Muscle of arm (tissue), 1 donor: ENCODE measurements at regions not wholly inside any gene's neighbourhood (a gene's known extent, or its start where the extent isn't known, plus 50 kb on each side); places are given as distances from the start of the nearest gene placed in this dataset.

Experiments used
- DNase-seq: peaks from one replicate; pipeline ENCODE4 v3.0.0-alpha.2; 2013

DNA sequence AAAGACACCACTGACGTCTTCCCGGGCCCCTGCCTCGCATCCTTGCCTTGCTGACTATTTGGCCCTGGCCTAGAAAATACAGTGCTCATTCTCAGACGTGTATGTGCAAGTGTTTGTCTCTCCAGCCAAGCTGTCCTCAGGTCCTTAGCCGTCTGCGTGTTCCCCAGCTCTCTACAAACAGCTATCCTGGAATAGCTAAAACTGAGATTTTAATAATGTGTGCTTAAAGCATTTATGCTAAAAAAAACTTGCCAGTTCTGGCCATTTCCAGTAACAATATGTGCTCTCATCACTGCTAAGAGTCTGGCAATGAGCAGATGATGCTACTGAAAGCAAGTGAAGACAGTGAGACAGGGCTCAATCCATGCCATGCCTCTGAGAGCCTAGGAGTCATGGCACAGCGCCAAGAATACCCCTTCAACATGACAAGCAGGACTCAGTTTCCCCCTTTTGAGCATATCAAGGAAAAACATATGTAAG is 55.7 kb downstream of the IRF2BP2 start:
- DNase-seq: no peak

DNA sequence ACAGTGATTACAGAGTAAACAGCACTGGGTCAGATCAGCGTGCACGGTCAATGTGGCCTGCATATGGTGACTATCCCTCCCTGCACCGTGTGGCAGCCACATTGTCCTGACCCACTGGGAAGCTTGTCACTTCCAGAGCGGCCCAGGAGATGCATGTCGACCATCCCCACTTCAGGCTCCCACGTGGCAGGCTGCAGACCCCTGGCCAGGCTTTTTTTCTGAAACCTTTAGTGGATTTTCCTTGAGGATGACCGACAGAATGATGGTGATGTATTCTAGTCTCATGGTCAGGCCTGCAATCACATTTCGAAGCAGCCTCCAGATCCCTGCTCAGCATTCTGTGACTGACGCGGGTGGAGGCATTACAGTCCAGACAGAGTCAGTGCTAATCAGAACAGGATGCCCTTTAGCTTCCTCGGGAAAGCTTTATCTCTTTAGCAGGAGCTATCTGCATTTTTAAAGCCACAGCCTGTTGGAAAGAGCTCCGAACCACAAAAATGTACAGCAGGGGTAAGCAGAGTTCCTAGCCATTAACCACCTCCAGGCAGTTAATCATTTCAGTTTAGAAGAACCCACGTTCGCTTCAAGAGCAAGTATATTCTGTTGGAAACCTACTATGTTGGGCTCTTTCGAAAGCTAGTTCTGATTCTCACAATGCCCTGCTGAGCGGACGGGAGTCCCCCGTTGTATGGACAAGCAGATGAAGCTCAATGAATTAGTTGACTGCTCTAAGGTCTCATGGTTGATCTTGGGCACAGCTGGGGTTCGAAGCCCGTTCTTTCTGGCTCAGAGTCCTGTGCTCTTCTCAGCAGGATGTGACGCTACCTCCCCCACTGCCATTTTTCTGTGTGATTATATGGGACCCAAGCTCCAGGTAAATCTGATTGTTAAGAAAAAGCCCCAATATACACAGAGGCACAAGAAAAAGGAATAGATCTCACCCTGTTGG is 56.5 kb downstream of the IRF2BP2 start:
- DNase-seq: no peak

DNA sequence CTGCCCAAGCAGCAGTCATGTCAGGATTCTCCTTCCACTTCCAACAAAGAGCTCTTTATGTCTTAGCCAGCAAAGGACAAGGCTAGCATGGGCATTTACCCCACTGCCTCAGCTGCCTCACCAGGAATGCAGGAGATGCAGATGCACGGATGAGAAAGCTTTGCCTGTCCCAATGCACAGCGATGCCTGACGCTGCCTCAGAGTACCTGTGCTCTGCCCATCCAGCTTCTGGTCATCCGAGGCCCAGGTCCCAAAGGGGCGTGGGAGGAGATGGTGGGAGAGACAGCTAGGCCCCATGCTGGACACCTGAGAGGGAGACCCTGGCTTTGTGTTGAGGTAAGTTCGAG is 59.0 kb downstream of the IRF2BP2 start:
- no peak for DNase-seq

DNA sequence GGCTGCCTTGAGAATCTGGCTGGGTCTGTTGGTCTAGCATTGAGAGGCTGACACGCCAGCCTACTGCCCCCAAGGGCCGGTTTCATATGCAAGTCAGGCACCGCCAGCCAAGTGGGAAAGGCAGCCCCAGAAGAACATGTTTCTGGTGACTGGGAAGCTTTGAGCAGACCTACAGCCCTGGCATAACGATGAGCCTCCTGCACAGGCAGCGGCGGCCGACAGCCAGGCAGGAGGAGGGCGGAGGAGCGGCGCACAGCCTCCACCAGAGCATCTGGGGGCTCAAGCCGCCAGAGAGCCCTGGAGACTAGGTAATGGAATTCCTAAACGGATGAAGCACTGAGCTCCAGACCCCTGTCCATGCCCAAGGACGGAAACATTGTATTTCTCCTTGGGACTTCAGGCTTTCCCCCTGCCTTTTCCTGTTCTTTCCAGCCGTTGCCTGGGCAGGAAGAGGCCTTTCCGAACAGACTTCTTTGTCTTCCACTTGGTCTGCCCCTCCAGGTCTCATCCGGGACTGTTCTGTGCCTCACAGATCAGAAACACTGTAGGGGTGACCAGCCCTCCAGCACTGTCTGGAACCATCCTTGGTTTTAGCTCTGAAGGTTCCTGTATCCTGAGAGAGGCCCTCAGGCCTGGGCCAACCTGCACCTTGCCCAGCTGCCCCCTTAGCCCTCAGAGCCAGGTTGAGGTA is 59.5 kb downstream of the IRF2BP2 start:
- DNase-seq: no peak

DNA sequence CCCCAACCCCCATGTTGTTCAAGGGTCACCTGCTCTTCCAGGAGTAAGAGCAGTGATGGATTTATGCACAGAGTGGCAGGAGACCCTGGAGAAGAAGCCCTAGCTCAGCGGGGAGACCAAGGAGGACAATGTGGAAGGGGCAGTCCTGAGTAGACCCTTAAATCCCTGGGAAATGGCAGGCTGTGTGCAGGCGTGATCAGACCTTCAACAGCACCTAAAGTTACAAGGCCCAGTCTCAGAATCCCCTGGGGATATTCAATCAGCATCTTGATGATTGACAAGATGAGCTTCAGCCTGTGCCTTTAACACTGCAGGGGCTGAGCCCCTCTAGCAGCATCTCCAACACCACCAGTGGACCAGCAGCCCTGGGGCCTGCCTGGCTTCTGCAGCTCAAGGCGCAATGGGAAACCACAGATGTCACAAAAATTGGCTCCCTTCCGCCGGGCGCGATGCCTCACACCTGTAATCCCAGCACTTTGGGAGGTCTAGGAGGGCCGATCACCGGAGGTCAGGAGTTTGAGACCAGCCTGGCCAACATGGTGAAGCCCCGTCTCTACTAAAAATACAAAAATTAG is 60.4 kb downstream of the IRF2BP2 start:
- no peak for DNase-seq

DNA sequence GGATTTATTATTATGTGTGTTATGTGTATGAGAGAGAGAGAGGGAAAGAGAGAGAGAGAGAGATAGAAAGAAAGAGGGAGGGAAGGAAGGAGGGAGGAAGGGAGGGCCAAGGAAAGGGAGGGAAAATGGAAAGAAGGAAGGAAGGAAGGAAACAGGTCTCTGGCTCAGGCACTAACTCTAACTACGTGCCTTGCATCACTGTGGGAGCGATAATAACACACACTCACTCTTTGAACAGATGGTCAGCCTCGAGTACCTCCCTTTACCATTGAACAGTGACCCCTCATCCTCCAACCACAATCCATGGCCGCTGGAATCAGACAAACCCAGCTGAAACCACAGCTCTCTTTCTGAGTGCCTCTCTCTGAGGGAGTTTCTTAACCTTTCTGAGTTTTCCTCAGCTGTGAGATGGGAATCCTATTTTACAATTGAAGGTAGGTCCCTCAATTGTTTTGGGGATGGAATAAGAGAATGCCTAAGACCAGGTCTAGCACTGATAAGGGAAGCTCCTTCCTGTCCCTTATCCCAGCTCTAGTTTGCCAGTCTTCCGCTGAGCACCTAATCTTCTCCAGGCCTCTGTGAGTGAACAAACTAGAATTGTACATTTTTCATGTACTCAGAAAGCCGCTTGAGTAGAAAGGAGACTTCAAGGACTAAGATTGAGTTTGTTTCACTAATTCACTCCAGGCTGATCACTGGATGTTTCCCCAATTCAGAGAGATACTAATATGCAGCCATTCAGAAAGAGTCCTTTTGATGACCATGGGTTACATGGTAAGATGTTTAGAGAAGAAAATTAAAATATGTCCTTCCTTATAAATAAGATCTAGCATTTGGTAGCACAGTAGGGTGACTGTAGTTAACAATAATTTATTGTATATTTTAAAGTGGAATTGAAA is 62.8 kb downstream of the IRF2BP2 start:
- DNase-seq: no peak

DNA sequence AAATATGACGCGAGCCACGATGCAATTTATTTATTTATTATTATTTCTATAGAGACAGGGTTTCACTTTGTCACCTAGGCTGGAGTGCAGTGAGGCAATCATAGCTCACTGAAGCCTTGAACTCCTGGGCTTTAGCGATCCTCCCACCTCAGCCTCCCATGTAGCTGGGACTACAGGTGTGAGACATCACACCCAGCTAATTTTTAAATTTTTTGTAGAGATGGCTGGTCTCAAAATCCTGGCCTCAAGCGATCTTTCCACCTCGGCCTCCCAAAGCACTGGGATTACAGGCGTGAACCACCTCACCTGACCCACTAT is 63.6 kb downstream of the IRF2BP2 start:
- no peak for DNase-seq

DNA sequence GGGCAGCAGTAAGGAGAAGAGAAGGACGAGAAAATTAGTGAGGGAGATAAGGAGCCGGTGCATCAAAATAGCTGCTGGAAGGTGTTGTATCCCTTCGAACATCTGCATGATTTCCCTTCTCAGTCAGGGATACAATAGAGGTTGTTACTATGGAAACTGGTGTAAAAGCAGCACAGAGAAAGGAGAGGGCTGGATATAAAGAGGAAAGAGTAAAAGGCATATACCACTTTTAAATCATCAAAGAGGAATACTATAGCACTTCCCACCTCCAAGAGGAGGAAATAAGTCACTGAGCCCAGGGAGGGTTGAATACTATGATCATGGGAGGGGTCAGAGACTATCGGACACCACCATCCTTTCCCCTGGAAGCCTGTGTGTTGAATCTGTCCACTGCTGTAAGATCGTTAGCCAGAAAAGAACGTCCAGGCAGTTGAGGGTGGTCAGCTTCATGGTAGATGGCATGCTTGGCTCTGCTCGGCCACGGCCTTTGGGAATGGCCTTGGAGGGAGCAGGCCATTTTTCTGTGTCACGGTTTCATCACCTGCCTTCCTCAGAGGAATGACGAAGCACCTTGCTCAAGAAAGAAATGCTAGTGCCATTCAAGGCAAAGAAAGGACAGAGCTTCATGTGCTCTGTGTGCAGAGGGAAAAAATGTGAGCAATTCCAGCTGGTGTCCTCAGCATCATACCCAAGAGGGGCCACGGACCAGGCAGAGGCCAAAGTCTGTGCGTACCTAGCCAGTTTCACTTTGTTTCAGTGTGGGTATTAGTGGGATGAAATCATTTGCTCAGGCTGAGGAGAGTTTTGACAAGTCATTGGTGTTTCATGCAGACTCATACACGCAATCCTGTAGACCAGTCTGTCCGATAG is 64.2 kb downstream of the IRF2BP2 start:
- no peak for DNase-seq

DNA sequence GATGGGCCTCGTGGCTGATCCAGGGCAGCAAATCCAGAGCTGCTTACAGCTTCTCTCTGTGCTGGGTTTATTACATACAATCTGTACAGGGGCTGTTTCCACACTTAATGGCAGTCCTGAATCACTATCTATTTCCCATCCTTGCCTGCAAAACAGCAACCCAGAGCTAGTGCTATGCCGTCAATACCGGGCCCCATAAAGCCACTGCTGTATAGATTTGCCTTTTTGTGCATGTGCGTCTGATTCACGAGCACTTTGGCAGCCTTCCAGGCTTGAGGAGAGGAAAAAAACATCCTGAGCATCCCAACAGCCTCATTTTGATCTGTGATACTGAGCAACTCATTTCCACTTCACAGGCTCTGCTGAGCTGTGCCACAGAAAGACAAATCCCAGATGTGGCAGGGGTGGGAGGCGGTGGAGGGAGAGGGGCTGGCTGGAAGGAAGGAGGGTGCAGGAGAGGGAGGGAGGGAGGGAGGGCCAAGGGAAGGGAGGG is 65.2 kb upstream of the TARBP1 start:
- DNase-seq: peak; percentile 92

DNA sequence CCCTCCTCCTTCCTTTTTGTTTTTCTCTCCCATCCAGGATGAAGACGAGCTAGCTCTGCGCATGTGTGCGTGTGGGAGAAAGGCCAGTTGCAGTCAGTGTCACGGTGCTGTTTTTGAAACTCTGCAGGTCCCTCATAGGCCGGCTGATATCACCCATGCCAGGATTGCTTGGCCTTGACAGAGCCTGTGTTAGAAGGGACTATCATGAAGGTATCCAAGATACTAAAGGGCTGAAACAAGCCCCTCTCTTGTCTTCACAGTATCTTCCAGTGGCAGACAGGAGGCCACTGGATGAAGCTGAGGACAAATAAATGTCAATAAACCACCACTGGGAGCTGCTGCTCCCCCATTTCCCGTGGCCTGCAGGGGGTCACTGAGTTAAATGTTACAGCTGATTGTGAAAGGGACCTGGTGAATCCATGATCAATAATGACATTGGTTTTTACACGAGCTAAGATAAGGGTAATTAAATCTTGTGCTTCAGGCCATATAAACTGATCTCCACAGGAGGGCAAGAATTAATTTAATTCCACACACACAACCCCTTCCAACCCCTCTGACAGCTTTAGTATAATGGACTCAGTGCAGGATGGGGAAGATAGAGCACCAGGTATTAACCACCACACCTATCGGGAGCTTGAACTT is 64.6 kb upstream of the TARBP1 start:
- no peak for DNase-seq

DNA sequence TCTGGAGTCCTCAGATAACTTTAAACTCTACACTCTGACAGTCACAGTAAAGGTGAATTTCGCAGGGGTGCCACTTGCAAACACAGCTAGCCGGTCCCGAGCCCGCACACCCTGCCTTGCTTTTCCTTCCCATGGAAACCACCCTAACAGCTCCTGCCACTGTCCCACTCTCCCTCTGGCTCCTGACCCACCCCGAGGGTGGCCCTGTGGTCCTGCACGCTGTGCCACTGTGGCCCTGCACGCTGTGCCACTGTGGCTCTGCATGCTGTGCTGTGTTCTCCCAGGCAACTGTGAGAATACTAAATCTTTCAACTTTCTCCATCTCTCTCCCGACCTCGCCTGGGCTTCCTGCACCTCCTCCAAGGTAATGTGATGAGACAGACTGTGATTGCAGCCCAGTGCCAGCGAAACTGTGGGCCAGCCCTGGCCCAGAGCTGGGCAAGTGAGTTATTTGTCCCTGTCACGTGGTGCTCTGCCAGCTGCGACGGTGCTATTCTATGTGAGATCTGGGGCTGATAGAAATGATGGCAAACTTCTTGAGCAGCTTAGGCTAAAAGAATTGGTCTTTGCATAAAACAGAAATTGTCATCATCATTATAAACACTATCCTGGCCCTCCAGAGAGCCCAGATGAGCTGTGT is 63.4 kb upstream of the TARBP1 start:
- no peak for DNase-seq

DNA sequence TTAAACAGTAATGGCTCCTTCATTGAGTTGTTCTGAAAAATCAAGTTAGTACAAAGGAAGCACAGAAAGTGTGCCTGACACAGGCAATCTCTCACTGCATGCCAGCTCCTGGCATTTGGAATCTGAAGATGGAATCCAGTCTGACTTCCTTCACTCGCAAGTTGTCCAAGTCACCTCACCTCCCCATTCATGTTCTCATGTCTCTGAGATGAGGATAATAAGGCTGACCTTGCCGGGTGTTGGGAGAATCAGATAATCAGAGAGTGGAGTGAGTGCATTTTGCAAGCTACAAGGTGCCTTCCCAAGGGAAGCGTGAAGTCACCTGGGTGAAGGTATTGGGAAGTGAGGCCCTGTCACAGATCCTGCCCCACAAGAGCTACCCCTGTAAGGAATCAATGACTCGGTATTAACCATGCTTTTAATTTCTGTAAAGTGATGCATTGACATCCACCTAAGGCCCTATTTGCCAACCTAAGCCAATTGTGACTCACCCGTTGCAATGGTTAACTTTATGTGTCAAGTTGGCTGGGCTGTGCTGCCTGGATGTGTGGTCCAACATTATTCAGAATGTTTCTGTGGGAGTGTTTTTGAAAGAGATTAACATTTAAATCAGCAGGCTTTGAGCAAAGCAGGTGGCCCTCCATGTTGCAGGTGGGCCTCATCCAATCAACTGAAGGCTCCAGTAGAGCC is 62.5 kb upstream of the TARBP1 start:
- DNase-seq: no peak

DNA sequence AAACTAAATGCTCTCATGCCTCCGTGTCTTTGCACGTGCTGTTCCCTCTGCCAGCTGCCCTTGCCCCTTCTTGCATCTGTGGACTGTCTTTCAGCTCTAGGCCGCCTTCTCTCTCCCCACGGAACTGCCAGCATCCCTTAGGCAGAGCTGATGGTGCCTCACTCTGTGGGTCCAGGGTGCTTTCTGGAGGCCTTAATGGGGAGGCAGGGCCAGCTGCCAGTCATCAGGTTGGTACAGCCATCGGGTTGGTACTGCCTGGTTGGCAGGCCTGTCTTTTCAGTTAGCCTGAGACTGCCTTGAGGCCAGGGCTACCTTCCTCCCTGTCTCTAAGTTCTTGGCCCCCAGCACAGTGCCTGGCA is 61.4 kb upstream of the TARBP1 start:
- DNase-seq: no peak

DNA sequence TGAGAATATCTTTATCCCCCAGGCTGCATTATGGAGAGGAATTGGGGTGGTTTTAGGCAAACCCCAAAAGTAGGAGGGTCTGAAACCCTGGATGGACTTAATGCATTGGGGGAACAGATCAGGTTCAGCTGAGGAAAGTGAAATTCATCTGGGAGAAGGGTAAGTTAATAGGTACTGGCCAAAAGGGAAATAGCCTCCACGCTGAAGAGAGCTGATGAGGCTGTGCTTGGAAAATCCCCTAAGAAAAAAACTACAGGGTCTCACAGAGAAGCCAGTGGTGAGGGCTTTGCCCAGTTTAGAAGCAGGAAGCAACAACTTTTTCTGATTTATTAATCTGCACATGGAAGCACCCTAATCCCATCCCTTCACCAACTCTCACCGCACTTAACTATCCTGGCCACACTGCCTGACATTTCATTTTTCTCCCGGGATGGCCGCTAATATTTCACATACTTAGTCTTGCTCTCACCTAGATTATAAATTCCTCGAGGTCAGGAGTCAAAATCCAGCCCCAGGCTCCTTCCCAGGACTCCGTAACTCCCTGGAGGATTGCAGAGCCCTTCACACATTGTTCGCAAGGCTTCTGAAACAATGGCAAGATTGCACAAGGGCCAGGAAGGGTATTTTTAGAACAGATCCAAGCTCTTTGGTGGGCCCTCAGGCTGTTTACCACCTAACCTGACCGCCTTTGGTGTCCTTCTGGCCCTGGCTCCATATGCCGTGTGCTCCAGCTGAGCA is 60.9 kb upstream of the TARBP1 start:
- no peak for DNase-seq

DNA sequence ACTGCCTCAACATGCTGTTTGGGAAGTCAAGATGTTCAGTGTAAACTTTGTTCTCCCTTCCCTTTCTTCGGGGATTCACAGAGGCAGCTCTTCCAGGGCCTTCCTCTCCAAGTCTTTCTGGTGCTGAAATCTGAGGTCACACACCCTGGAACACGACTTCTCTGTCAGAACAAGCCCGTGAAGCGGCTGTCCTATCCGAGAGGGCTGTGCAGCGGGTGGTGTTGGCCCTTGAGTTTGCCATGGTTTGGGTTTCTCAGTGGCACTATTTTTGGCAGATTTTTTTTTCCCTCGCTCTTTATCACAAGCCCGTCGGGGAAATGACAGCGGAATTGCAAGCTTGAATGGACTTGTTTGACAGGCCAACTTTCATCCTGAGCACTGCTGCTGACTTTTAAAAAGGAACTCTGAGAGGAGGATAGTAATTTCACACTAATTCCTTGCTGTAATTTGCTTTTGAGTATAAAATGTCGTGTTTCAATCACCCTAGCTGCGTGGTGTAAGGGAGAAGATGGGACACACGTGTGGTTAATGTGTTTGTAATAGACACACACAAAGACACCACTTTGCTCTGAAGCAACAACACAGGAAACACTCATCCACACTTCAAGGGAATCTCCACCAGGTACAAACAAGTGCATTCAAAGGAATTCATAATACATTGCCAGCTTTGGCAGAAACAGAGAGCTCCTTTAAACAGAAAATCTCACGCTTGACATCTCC is 60.1 kb upstream of the TARBP1 start:
- no peak for DNase-seq

DNA sequence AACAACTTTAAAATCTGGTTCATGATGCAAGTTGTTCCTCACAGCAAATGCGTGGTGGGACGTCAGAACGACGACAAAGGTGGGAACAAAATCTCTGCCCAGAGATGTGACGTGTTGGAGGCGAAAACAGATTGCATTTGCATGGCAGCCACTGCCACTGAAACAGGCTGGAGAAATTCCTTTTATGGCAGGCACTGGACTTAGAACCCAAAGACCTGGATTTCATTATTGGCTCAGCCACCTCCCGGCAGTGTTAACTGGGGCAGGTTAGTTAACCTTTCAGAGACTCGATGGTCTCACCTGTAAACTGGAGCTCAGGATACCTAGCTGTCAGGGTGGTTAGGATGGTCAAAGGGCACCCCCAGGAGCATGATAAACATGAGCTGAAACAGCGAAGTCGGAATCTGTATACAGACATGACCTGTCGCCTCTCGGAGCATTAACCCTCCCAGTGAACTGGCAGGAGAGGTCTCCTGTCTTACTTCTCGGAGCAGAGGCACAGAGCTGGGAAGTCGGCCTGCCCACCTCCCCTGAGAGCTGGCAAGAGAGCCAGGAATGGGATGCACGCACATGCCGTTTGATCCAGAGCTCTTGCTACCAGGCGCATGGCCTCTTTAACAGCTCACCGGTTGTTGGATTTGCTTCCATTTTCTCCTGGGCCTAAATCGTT is 59.2 kb upstream of the TARBP1 start:
- no peak for DNase-seq

DNA sequence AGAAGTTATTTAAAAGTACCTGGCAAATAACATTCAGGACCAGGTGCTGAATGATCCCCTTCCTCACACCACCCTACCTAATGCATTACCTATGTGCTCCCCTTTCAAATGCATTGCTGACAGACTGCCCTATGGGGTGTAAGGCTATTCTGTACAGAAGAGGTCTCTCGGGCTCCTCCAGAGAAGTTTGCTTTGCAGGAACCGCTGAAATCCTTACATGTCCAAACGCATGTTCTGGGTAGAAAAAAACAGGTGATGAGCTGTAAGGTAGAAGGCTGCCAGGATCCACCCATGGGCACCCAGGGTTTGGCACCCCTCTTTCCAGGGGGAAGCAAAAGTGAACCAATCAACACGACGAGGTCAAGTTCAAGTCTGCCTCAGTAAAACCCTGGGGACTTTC is 58.3 kb upstream of the TARBP1 start:
- DNase-seq: no peak
